Keratinocyte (primary cell): ENCODE measurements at regions not wholly inside any gene's neighbourhood (a gene's known extent, or its start where the extent isn't known, plus 50 kb on each side); places are given as distances from the start of the nearest gene placed in this dataset.
"Not testable (repeated sequence)": the region's sequence is repeated elsewhere in the genome, so short reads cannot be mapped to it uniquely, and the experiment has no call there.

Experiments
- DNase-seq: peaks from one replicate; pipeline ENCODE4 v3.0.0-alpha.2; 2011; ENCODE audit warnings: low read depth, missing footprints, low spot score
- FAIRE-seq: peaks from 2 replicates; lab custom pipeline; 2011; peaks lifted over from hg19 to GRCh38; lab: Jason Lieb, UNC
- H2AFZ ChIP-seq: 2 replicates; pipeline ENCODE4 v1.6.0; 2012; ENCODE audit warnings: low read length, control low read depth, inconsistent platforms; ENCODE audit not compliant: control insufficient read depth
- H3K27ac ChIP-seq: 2 replicates; pipeline ENCODE4 v1.5.1; 2011; ENCODE audit warnings: low read length; ENCODE audit not compliant: control insufficient read depth, insufficient read depth
- H3K27me3 ChIP-seq: 3 replicates; pipeline ENCODE4 v1.6.0; 2011; ENCODE audit warnings: low read length; ENCODE audit not compliant: control insufficient read depth, insufficient read depth; ENCODE audit errors: extremely low read depth
- H3K36me3 ChIP-seq, 2 experiments: 2 replicates in 1 of 2; 3 replicates in 1 of 2; pipeline ENCODE4 v1.5.1; 2011; ENCODE audit warnings: low read length in 2 of 2, mild to moderate bottlenecking in 1 of 2; ENCODE audit not compliant: control insufficient read depth in 2 of 2, insufficient read depth in 2 of 2; ENCODE audit errors: extremely low read depth in 1 of 2
- H3K4me1 ChIP-seq: 3 replicates; pipeline ENCODE4 v1.5.1; 2011; ENCODE audit warnings: low read length; ENCODE audit not compliant: control insufficient read depth, insufficient read depth; ENCODE audit errors: extremely low read depth
- H3K4me2 ChIP-seq: 3 replicates; pipeline ENCODE4 v1.6.0; 2011; ENCODE audit warnings: low read depth, low read length; ENCODE audit not compliant: control insufficient read depth, insufficient read depth; ENCODE audit errors: extremely low read depth
- H3K4me3 ChIP-seq, 3 experiments: fragments of 200-600 bp in 1 of 3; sonication (generic) in 1 of 3; 2 replicates in 2 of 3; 3 replicates in 1 of 3; pipeline ENCODE4 v1.5.1; 2011 to 2016; ENCODE audit warnings: low read length in 3 of 3, mild to moderate bottlenecking in 3 of 3, control low read depth in 2 of 3, inconsistent platforms in 1 of 3, low read depth in 1 of 3, mixed read lengths in 1 of 3, mixed run types in 1 of 3, moderate library complexity in 1 of 3; ENCODE audit not compliant: control insufficient read depth in 2 of 3, insufficient read depth in 2 of 3; ENCODE audit errors: extremely low read depth in 1 of 3
- H3K79me2 ChIP-seq: 2 replicates; pipeline ENCODE4 v1.6.0; 2012; ENCODE audit warnings: low read length; ENCODE audit not compliant: control insufficient read depth, insufficient read depth
- H3K9ac ChIP-seq: 3 replicates; pipeline ENCODE4 v1.6.0; 2011; ENCODE audit warnings: low read length; ENCODE audit not compliant: control insufficient read depth, insufficient read depth; ENCODE audit errors: extremely low read depth
- H3K9me1 ChIP-seq: 3 replicates; pipeline ENCODE4 v1.6.0; 2011; ENCODE audit warnings: low read length; ENCODE audit not compliant: control insufficient read depth, insufficient read depth; ENCODE audit errors: extremely low read depth
- H3K9me3 ChIP-seq: 2 replicates; pipeline ENCODE4 v1.5.1; 2012; ENCODE audit warnings: low read depth, low read length; ENCODE audit not compliant: control insufficient read depth
- H4K20me1 ChIP-seq: 3 replicates; pipeline ENCODE4 v1.6.0; 2011; ENCODE audit warnings: low read length; ENCODE audit not compliant: control insufficient read depth, insufficient read depth; ENCODE audit errors: extremely low read depth
- EZH2 ChIP-seq: IDR thresholded peaks from one replicate; pipeline ENCODE4 v1.6.1; 2012; ENCODE audit warnings: inconsistent platforms, mild to moderate bottlenecking, low read length, moderate library complexity
- dilution Hi-C: fragments of 300-500 bp; cut with MboI; formaldehyde crosslinking; loops from one replicate; pipeline ENCODE4 v1.7.0; 2020; ENCODE audit warnings: low sequenced_read_pairs; ENCODE audit not compliant: extremely low pct_ligation_motif_present
- TF ChIP-seq, protein P1 (sequence below), 3 experiments: IDR thresholded peaks in 1 of 3; conservative IDR thresholded peaks in 1 of 3; optimal IDR thresholded peaks in 1 of 3; 2 replicates in 2 of 3; 3 replicates in 1 of 3; pipeline versions ENCODE3 to v1.5.1; 2011; ENCODE audit warnings: low read length in 3 of 3, mild to moderate bottlenecking in 3 of 3, moderate library complexity in 2 of 3, control low read depth in 1 of 3, inconsistent platforms in 1 of 3; ENCODE audit not compliant: insufficient read depth in 2 of 3; ENCODE audit errors: extremely low read depth in 1 of 3

DNA sequence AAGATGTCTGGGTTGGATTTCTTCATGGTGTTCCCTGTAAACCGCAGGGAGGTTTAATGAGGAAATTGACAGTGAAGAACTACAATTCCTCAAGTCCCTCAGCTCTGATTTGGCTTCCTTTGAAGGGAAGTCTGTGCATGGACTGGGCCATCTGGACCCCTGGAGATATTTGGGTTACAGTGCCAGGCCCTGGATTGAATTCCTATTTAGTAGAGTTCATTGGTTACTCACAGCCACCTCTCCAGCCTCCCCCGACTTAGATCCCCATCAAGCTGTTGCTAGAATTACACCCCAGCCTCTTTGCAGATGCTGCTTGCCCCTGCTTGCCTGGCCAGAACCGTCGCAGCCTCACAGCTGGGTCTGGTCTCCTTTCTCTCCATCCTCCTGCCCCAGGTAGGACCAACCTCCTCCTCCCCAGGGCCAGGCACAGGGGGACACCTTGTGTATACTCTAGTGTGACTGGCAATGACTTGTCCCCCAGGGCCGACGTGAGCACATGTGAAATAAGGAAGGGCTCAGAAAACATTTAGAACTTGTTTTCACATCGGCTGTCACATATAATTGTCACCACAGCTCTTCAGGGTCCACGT is 93.2 kb upstream of the LRPAP1 start:
- H3K9ac ChIP-seq, H3K27me3 ChIP-seq, H3K9me3 ChIP-seq, H3K4me2 ChIP-seq, H3K9me1 ChIP-seq, dilution Hi-C loops, H3K79me2 ChIP-seq, H3K36me3 ChIP-seq, H3K4me1 ChIP-seq, DNase-seq, H2AFZ ChIP-seq, FAIRE-seq, H4K20me1 ChIP-seq, H3K27ac ChIP-seq, H3K4me3 ChIP-seq: not testable (repeated sequence)

DNA sequence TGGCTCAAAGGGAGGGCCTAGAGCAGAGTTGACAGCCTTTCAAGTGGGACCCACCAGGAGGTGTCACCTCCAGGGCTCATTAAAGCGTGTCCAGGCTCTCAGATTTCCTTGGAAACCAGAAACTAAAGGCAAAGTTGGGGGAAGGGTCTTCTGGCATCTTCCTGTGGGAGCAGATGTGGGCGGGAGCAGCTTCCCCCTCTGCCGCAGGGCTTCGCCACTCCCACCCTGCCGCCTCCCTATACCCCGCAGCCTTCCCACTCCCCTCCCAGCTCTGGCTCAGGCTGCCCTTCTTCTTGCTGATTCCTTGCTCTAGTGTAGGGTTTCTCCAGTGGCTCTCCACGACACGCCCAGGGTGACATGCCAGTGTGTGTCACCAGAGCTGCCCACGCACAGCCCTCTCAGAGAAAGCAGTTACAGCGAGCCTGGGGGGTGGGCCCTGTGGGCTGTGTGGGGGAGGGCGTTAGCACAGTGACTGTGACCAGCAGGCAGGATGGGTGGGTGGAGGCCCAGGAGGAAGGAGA is 91.6 kb upstream of the LRPAP1 start:
- H3K4me2 ChIP-seq, dilution Hi-C loops: not testable (repeated sequence)

DNA sequence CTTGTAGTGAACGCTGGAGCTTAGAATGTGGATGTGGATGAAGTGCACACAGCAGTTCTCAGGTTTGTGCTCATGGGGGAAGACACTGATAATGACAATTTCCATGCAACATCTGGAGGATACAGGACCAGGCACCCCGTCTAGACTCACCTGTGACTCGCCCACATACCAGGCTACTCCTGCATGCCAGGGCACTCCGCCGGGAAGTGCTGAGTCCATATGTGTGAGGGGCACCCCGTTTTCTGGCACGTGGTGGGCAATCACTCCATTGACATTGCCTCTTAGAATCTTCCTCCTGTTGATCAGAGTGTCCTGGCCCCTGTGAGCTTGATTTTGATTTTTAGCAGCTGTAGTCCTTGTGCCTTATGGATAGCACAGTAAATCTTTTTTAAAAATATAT is 90.9 kb upstream of the LRPAP1 start:
- Histone ChIP-seq H3K27ac (no peak overlapping the region), H3K4me2 (no peak overlapping the region), H4K20me1 (no peaks in the 10 kb centered on the region), H3K27me3 (no peaks in the 10 kb centered on the region), H3K36me3 (no peaks in the 10 kb centered on the region), H3K79me2 (no peaks in the 10 kb centered on the region), H3K4me1 (no peaks in the 10 kb centered on the region), H3K9me3 (no peaks in the 10 kb centered on the region), H3K9me1 (no peaks in the 10 kb centered on the region), H3K4me3 (no peak overlapping the region), H2AFZ (no peak overlapping the region), H3K9ac (no peak overlapping the region)
- DNase-seq = no peak
- dilution Hi-C loops = no loop called here
- TF ChIP-seq, protein P1, sequence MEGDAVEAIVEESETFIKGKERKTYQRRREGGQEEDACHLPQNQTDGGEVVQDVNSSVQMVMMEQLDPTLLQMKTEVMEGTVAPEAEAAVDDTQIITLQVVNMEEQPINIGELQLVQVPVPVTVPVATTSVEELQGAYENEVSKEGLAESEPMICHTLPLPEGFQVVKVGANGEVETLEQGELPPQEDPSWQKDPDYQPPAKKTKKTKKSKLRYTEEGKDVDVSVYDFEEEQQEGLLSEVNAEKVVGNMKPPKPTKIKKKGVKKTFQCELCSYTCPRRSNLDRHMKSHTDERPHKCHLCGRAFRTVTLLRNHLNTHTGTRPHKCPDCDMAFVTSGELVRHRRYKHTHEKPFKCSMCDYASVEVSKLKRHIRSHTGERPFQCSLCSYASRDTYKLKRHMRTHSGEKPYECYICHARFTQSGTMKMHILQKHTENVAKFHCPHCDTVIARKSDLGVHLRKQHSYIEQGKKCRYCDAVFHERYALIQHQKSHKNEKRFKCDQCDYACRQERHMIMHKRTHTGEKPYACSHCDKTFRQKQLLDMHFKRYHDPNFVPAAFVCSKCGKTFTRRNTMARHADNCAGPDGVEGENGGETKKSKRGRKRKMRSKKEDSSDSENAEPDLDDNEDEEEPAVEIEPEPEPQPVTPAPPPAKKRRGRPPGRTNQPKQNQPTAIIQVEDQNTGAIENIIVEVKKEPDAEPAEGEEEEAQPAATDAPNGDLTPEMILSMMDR (optimal IDR thresholded peaks at IDR 0.05 in 1 of 3, IDR thresholded peaks at IDR 0.05 in 1 of 3, conservative IDR thresholded peaks at IDR 0.05 in 1 of 3; ENCODE audit: extremely low read depth in 1 of 3, insufficient read depth in 2 of 3, low read length in 3 of 3) = no peak
- no peak for TF ChIP-seq EZH2
- FAIRE-seq = no peak

More for the DNA sequence above, 91.6 kb upstream of the LRPAP1 start:
- FAIRE-seq, DNase-seq, H3K9ac ChIP-seq, H4K20me1 ChIP-seq, H3K4me1 ChIP-seq, H3K9me3 ChIP-seq, H3K27me3 ChIP-seq, H3K79me2 ChIP-seq, H3K27ac ChIP-seq, H3K9me1 ChIP-seq, H2AFZ ChIP-seq, H3K36me3 ChIP-seq, H3K4me3 ChIP-seq: not testable (repeated sequence)

DNA sequence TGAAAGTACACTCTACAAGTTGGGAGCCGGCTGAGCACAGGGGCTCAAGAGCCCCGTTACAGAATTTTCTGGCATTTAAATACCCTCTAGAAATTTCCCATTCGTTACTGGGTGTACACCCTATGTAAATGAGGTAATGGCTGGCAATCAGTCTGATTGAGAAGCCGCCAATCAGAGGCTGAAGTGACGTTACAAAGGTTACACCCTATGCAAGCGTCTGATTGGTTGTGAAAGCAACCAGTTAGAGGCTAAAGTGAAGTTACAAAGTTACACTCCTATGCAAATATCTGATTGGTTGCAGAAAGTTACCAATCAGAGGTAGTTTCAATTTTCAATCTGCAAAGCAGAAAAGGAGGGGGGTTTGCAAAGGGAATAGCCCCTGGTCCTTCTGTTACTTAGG is 88.1 kb upstream of the LRPAP1 start:
- H3K9ac ChIP-seq, H3K9me1 ChIP-seq, dilution Hi-C loops, FAIRE-seq, H3K9me3 ChIP-seq, H3K27ac ChIP-seq, H3K27me3 ChIP-seq, H3K4me1 ChIP-seq, H3K36me3 ChIP-seq, DNase-seq, H3K79me2 ChIP-seq, H3K4me3 ChIP-seq, H3K4me2 ChIP-seq, H4K20me1 ChIP-seq, H2AFZ ChIP-seq: not testable (repeated sequence)
